ENCODE measurements at regions not wholly inside any gene's neighbourhood (a gene's known extent, or its start where the extent isn't known, plus 50 kb on each side); places are given as distances from the start of the nearest gene placed in this dataset.
"Not testable (repeated sequence)": the region's sequence is repeated elsewhere in the genome, so short reads cannot be mapped to it uniquely, and the experiment has no call there.

DNA sequence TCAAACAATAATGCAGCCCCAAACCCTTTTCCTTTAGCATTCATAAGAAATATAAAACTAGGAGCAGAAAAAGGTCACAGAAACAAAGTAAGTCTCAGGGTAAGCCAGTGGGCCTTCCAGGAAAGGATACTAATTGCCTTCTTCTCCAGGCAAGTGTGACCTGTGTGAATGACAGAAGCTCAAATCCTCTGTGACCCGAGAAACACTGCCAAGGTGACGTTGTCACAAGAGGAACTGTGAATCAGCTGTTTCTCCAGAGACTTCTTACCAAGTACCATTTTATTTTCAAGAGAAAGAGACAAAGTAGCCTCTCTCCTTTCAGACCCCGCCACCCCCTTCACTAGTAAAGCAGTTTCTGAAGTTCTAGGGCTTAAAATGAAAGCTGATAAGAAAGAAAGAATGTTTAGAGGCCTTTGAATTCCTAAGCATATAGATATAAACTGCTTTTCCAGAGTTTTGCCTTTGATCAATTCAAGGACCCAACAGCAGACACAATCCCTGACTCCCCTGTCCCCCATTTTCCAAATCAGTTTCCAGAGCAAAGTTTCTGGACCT, 155.6 kb downstream of the NUF2 start:
- intact Hi-C loops (cut with DNase I; ENCODE audit: low total_unique reads), result no loop called here
- DNase-seq (ENCODE audit: low spot score in 2 of 2), result no peak
- WGBS, 2 donors, result 60 to 61% methylated on average over 3 of the region's 3 CpGs

GRCh38 chr1:163498391-163499330, 176.9 kb downstream of the NUF2 start:
- DNase-seq (ENCODE audit: low spot score in 2 of 2); H3K4me3 ChIP-seq (ENCODE audit: low read depth, poor library complexity, severe bottlenecking); intact Hi-C loops (cut with DNase I; ENCODE audit: low total_unique reads): not testable (repeated sequence)
- 85 to 91% methylated on average over 41 to 42 of the region's 52 CpGs for WGBS, 2 donors

More for the DNA sequence above, 155.6 kb downstream of the NUF2 start:
- no peak overlapping the region for H3K4me3 ChIP-seq (ENCODE audit: low read depth, poor library complexity, severe bottlenecking)
- TF ChIP-seq POLR2A (IDR thresholded peaks at IDR 0.05), result no peak
- TF ChIP-seq, protein P1, sequence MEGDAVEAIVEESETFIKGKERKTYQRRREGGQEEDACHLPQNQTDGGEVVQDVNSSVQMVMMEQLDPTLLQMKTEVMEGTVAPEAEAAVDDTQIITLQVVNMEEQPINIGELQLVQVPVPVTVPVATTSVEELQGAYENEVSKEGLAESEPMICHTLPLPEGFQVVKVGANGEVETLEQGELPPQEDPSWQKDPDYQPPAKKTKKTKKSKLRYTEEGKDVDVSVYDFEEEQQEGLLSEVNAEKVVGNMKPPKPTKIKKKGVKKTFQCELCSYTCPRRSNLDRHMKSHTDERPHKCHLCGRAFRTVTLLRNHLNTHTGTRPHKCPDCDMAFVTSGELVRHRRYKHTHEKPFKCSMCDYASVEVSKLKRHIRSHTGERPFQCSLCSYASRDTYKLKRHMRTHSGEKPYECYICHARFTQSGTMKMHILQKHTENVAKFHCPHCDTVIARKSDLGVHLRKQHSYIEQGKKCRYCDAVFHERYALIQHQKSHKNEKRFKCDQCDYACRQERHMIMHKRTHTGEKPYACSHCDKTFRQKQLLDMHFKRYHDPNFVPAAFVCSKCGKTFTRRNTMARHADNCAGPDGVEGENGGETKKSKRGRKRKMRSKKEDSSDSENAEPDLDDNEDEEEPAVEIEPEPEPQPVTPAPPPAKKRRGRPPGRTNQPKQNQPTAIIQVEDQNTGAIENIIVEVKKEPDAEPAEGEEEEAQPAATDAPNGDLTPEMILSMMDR (IDR thresholded peaks at IDR 0.05), result no peak

GRCh38 chr1:163504331-163504978, 182.7 kb downstream of the NUF2 start:
- TF ChIP-seq, protein P1 (IDR thresholded peaks at IDR 0.05), result no peak
- no peak for TF ChIP-seq POLR2A (IDR thresholded peaks at IDR 0.05)
- 89% methylated on average over 10 of the region's 10 CpGs for WGBS, 2 donors
- no peak for DNase-seq (ENCODE audit: low spot score in 2 of 2)
- no peak overlapping the region for H3K4me3 ChIP-seq (ENCODE audit: low read depth, poor library complexity, severe bottlenecking)
- intact Hi-C loops (cut with DNase I; ENCODE audit: low total_unique reads), result no loop called here

- no peak overlapping the region for H3K4me3 ChIP-seq (ENCODE audit: low read depth, poor library complexity, severe bottlenecking)
- 78 to 80% methylated on average over 2 of the region's 2 CpGs for WGBS, 2 donors
- intact Hi-C loops (cut with DNase I; ENCODE audit: low total_unique reads), result no loop called here
- no peak for TF ChIP-seq POLR2A (IDR thresholded peaks at IDR 0.05)
- TF ChIP-seq, protein P1 (IDR thresholded peaks at IDR 0.05), result no peak
- DNase-seq (ENCODE audit: low spot score in 2 of 2), result no peak
Measured at GRCh38 chr1:163509114-163509513, 187.4 kb downstream of the NUF2 start.

DNA sequence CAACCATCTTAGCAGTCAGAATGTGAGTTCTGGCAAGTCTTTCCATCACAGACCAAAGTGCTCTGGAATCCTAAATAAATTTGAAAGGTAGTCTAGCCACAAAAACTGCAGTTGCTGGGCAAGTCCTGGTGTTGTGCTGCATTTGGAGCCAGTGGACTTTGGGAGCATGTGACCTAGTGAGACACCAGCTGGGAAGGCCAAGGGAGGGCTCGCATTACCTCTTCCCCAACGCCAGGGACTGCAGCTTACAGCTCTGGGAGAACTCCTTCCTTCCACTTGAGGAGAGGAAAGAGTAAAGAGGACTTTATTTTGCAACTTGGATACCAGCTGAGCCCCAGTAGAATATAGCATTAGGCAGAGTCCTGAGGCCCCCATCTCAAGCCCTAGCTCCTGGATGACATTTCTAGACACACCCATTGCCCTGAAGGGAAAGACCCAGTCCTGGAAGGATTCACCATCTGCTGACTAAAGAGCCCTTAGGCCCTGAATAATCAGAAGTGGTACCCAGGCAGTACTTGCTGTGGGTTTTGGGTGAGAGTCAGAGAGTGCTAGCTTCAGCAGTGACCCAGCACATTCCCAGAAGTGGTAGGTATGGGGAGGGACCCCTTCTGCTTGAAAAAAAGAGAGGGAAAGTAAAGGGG, 190.7 kb downstream of the NUF2 start:
- no peak for DNase-seq (ENCODE audit: low spot score in 2 of 2)
- H3K4me3 ChIP-seq (ENCODE audit: low read depth, poor library complexity, severe bottlenecking), result no peak overlapping the region
- WGBS, 2 donors, result 79 to 84% methylated on average over 2 of the region's 2 CpGs
- no peak for TF ChIP-seq POLR2A (IDR thresholded peaks at IDR 0.05)
- TF ChIP-seq, protein P1 (IDR thresholded peaks at IDR 0.05), result no peak
- intact Hi-C loops (cut with DNase I; ENCODE audit: low total_unique reads), result no loop called here
